Fibroblast of villous mesenchyme (primary cell): ENCODE measurements at regions not wholly inside any gene's neighbourhood (a gene's known extent, or its start where the extent isn't known, plus 50 kb on each side); places are given as distances from the start of the nearest gene placed in this dataset.

Source experiments
- DNase-seq: peaks from one replicate; pipeline ENCODE4 v3.0.0-alpha.2; 2010; ENCODE audit warnings: low read depth
- H3K4me3 ChIP-seq: 2 replicates; pipeline ENCODE4 v1.5.1; 2011; ENCODE audit warnings: low read depth, mild to moderate bottlenecking, low read length
- CTCF ChIP-seq: IDR thresholded peaks from 2 replicates; pipeline ENCODE4 v1.5.1; 2012; ENCODE audit warnings: low read depth, mild to moderate bottlenecking, low read length; ENCODE audit not compliant: insufficient read depth

DNA sequence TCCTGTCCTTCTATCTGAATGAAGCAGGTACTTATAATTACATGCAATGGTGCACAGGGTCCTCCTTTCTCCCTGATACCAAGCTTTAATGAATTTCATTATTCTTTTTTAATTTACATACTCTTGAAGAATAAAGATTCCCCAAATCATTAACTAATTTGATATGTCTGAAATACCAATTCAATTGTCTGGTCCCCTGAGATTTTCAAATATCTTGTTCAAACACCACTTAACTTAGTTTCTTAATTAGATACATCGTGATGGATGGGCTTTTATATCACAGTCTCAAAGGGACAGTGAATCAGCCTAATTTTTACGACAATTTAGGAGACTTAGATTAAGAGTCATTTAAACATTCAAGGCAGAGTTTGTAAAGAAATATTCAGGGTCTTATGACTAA, 1054.6 kb downstream of the PLA2G4A start:
- no peak for DNase-seq
- no peak overlapping the region for H3K4me3 ChIP-seq
- TF ChIP-seq CTCF = no peak

- no peak for DNase-seq
- no peak overlapping the region for H3K4me3 ChIP-seq
- no peak for TF ChIP-seq CTCF
Observed at GRCh38 chr1:187891993-187892682, 1063.4 kb downstream of the PLA2G4A start.

DNA sequence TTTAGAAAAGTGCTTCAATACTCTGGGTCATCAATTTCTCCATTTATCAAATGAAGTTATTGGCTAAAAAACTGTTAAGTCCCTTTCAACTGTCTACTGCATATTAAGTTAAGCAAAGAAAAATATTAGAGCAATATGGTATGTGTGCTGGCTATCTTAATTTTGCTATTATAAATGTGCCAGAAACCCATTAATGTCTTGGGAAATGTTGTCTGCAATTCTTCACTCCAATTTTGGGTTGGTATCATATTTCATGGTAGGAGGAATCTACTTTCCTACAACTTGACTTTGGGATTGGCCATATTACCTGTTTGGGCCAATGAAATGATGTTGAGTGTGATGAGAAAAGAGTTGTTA, 1063.9 kb downstream of the PLA2G4A start:
- no peak for TF ChIP-seq CTCF
- no peak for DNase-seq
- no peak overlapping the region for H3K4me3 ChIP-seq

DNA sequence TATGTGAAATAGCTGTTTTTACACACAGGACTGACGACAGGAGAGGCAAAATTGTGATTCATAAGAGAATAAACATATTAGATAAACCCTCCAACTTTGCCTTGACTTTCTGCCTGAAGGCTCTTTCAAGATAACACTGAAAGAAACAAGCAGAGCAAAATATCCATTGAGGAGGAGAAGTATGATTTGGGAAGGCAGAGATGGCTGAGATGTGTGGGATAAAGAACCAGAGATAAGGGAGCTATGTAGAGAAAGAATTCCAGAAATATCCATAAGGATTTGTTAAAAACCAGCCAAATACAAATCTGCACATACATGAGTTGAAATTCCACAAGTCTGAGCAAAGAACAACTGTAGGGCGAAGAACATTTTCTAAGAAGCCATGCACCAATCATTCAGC, 1064.7 kb downstream of the PLA2G4A start:
- H3K4me3 ChIP-seq = no peak overlapping the region
- no peak for TF ChIP-seq CTCF
- no peak for DNase-seq

DNA sequence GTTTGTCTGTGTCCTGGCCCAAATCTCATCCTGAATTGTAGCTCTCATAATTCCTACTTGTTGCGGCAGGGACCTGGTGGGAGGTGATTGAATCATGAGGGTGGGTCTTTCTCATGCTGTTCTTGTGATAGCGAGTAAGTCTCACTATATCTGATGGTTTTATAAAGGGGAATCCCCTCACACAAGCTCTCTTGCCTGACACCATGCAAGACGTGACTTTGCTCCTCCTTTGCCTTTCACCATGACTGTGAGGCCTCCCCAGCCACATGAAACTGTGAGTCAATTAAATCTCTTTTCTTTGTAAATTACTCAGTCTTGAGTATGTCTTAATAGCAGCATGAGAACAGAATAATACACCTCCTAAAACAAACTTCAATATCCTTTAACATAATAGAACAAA, 1065.6 kb downstream of the PLA2G4A start:
- H3K4me3 ChIP-seq = no peak overlapping the region
- no peak for TF ChIP-seq CTCF
- no peak for DNase-seq

GRCh38 chr1:187903223-187903622, 1074.5 kb downstream of the PLA2G4A start:
- no peak for TF ChIP-seq CTCF
- no peak for DNase-seq
- H3K4me3 ChIP-seq = no peak overlapping the region

DNA sequence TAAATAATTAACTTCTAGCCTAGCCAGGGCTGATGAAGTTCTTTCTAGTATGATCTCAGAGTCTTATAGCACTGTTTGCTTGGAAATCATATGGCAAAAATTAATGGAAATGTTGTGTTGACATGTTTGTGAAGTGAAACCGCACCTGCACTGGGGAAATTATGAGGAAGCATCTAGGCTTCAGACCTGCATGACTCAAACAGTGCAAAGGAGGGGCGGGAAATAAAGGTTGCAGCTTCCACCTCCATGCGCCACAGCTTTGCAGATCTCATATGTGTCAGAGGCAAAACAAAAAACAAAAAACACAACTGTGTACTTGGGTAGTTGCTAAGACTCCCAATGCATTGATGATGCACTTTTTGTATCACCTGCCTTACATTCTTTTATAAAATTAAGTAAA, 1080.6 kb downstream of the PLA2G4A start:
- DNase-seq = no peak
- H3K4me3 ChIP-seq = no peak overlapping the region
- no peak for TF ChIP-seq CTCF
